ENCODE measurements at regions not wholly inside any gene's neighbourhood (a gene's known extent, or its start where the extent isn't known, plus 50 kb on each side); places are given as distances from the start of the nearest gene placed in this dataset.

DNA sequence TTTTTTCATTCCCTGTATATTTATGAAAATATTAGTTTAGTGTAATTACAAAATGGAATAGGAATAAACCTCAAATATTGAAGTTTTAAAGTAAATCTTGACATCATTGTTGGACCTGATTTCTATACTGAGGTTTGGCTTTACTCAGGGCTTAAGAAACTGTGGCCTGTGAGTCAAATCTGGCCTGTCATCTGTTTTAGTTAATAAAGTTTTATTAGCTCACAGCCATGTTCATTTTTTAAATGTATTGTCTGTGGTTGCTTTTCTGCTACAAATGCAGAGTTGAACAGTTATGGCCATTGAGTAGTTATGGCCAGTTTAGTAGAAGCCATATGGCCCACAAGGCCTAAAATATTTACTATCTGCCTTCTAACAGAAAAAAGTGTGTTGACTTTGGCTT lies 80.7 kb downstream of the DIPK2A start:
- H3K18ac ChIP-seq (ENCODE audit: insufficient read length, low read depth, low read length): no peak overlapping the region
- no peaks in the 10 kb centered on the region for H4K20me1 ChIP-seq (ENCODE audit: control insufficient read depth, insufficient read depth, insufficient read length)
- no peaks in the 10 kb centered on the region for H3K4me1 ChIP-seq (ENCODE audit: insufficient read depth, low read length)
- H3K27me3 ChIP-seq (ENCODE audit: insufficient read depth, low read length): no peaks in the 10 kb centered on the region
- Mint-ChIP-seq H3K9me3 (no peaks in the 10 kb centered on the region), H3K27me3 (ENCODE audit: low read depth) (no peaks in the 10 kb centered on the region), H3K4me1 (peaks cover 3 to 7% of the 10 kb centered on the region in 2 experiments; a peak in 1 of 4 replicates), H3K36me3 (ENCODE audit: insufficient read depth in 1 of 3, low read depth in 3 of 3) (no peaks in the 10 kb centered on the region; a peak in 1 of 7 replicates), H3K4me3 (no peak overlapping the region), H3K27ac (no peak overlapping the region)
- no peaks in the 10 kb centered on the region for H3K79me1 ChIP-seq (ENCODE audit: insufficient read depth, low read depth, low read length, poor library complexity, severe bottlenecking)
- H3K56ac ChIP-seq (ENCODE audit: insufficient read length, low read depth, low read length): no peak overlapping the region
- H2AFZ ChIP-seq (ENCODE audit: low read length): no peak overlapping the region
- H3K23me2 ChIP-seq (ENCODE audit: insufficient read length, low read depth, low read length, poor library complexity, severe bottlenecking): no peaks in the 10 kb centered on the region
- H2BK120ac ChIP-seq (ENCODE audit: low read depth, low read length, poor library complexity, severe bottlenecking): no peak overlapping the region
- no peak overlapping the region for H3K4me2 ChIP-seq (ENCODE audit: insufficient read depth, insufficient read length, low read length)
- no peak overlapping the region for H3K23ac ChIP-seq (ENCODE audit: insufficient read length, low read depth, low read length)
- no peak overlapping the region for H3T11ph ChIP-seq (ENCODE audit: low read length)
- no peak overlapping the region for H3K4ac ChIP-seq (ENCODE audit: low read depth, low read length)
- H2BK12ac ChIP-seq (ENCODE audit: insufficient read length, low read depth, low read length): no peak overlapping the region
- TF ChIP-seq CTCF (conservative IDR thresholded peaks at IDR 0.05): no peak
- H4K5ac ChIP-seq (ENCODE audit: insufficient read length, low read depth, low read length): no peak overlapping the region
- no peak overlapping the region for H4K8ac ChIP-seq (replicated peaks; ENCODE audit: insufficient read length, low read depth, low read length)
- H4K91ac ChIP-seq (ENCODE audit: insufficient read length, low read depth, low read length): no peak overlapping the region
- no peak overlapping the region for H3K14ac ChIP-seq (ENCODE audit: insufficient read depth, low read length)
- no peak overlapping the region for H3K27ac ChIP-seq (ENCODE audit: insufficient read length, low read depth, low read length)
- H2AK5ac ChIP-seq (ENCODE audit: insufficient read length, low read length): no peak overlapping the region
- no peak overlapping the region for H2BK15ac ChIP-seq (ENCODE audit: low read depth, low read length)
- no peak overlapping the region for H2BK20ac ChIP-seq (ENCODE audit: low read depth, low read length, poor library complexity, severe bottlenecking)
- H3K9me3 ChIP-seq (ENCODE audit: control insufficient read depth, low read depth, low read length): no peaks in the 10 kb centered on the region
- no peak overlapping the region for H3K9ac ChIP-seq (ENCODE audit: extremely low read depth, insufficient read length, low read length)
- H3K79me2 ChIP-seq (ENCODE audit: insufficient read depth, low read length): no peaks in the 10 kb centered on the region
- H2BK5ac ChIP-seq (ENCODE audit: insufficient read length, low read length): no peak overlapping the region
- DNase-seq: no peak

Measured in H9 (cell line).